ENCODE measurements at regions not wholly inside any gene's neighbourhood (a gene's known extent, or its start where the extent isn't known, plus 50 kb on each side); places are given as distances from the start of the nearest gene placed in this dataset.
A peak's percentile ranks its signal among the peaks of the same experiment; 100 is the strongest.

GRCh38 chr14:26138764-26139445 lies 458.9 kb downstream of the NOVA1 start:
- peak in 1 of 2 donors; percentile 46 for DNase-seq (ENCODE audit: low read depth in 1 of 2, low spot score in 1 of 2)

GRCh38 chr14:26137161-26137560 lies 460.7 kb downstream of the NOVA1 start:
- Histone ChIP-seq H3K27me3 (no peaks in the 10 kb centered on the region), H3K4me1 (ENCODE audit: low read depth) (peaks cover 18% of the 10 kb centered on the region), H3K36me3 (no peaks in the 10 kb centered on the region), H3K27ac (no peak overlapping the region), H3K9me3 (ENCODE audit: low read depth) (no peaks in the 10 kb centered on the region), H3K4me3 (no peak overlapping the region)
- TF ChIP-seq CTCF (IDR thresholded peaks at IDR 0.05; ENCODE audit: low read depth, low read length): no peak
- no peak for DNase-seq (ENCODE audit: low read depth in 1 of 2, low spot score in 1 of 2)

More at GRCh38 chr14:26138764-26139445, 458.9 kb downstream of the NOVA1 start:
- Histone ChIP-seq H3K9me3 (ENCODE audit: low read depth) (no peaks in the 10 kb centered on the region), H3K36me3 (no peaks in the 10 kb centered on the region), H3K27me3 (no peaks in the 10 kb centered on the region), H3K4me3 (no peak overlapping the region), H3K27ac (no peak overlapping the region), H3K4me1 (ENCODE audit: low read depth) (peaks cover 18% of the 10 kb centered on the region)
- TF ChIP-seq CTCF (IDR thresholded peaks at IDR 0.05; ENCODE audit: low read depth, low read length): peak; percentile 5

- Histone ChIP-seq H3K4me3 (no peak overlapping the region), H3K27me3 (peaks cover 3% of the 10 kb centered on the region), H3K9me3 (ENCODE audit: low read depth) (no peaks in the 10 kb centered on the region), H3K36me3 (no peaks in the 10 kb centered on the region), H3K27ac (no peak overlapping the region), H3K4me1 (ENCODE audit: low read depth) (peaks cover 13% of the 10 kb centered on the region)
- no peak for TF ChIP-seq CTCF (IDR thresholded peaks at IDR 0.05; ENCODE audit: low read depth, low read length)
- peak in 1 of 2 donors; percentile 14 for DNase-seq (ENCODE audit: low read depth in 1 of 2, low spot score in 1 of 2)
These were observed 465.7 kb downstream of the NOVA1 start for GRCh38 chr14:26132061-26132645.

- Histone ChIP-seq H3K4me1 (ENCODE audit: low read depth) (peaks cover 8% of the 10 kb centered on the region), H3K36me3 (no peaks in the 10 kb centered on the region), H3K9me3 (ENCODE audit: low read depth) (no peaks in the 10 kb centered on the region), H3K27ac (no peak overlapping the region), H3K27me3 (peaks cover 3% of the 10 kb centered on the region), H3K4me3 (no peak overlapping the region)
- TF ChIP-seq CTCF (IDR thresholded peaks at IDR 0.05; ENCODE audit: low read depth, low read length): no peak
- no peak for DNase-seq (ENCODE audit: low read depth in 1 of 2, low spot score in 1 of 2)
These were observed 467.1 kb downstream of the NOVA1 start for GRCh38 chr14:26130690-26131089.

GRCh38 chr14:26128931-26129671 lies 468.7 kb downstream of the NOVA1 start:
- Histone ChIP-seq H3K27me3 (peaks cover 3% of the 10 kb centered on the region), H3K4me1 (ENCODE audit: low read depth) (no peaks in the 10 kb centered on the region), H3K4me3 (no peak overlapping the region), H3K36me3 (no peaks in the 10 kb centered on the region), H3K9me3 (ENCODE audit: low read depth) (no peaks in the 10 kb centered on the region), H3K27ac (no peak overlapping the region)
- TF ChIP-seq CTCF (IDR thresholded peaks at IDR 0.05; ENCODE audit: low read depth, low read length): no peak
- peak in 1 of 2 donors; percentile 29 for DNase-seq (ENCODE audit: low read depth in 1 of 2, low spot score in 1 of 2)
